NCI-H774 (cell line): ENCODE measurements at regions not wholly inside any gene's neighbourhood (a gene's known extent, or its start where the extent isn't known, plus 50 kb on each side); places are given as distances from the start of the nearest gene placed in this dataset.

ENCODE experiments used
- DNase-seq: peaks from one replicate; lab custom pipeline; 2025; lab: John Stamatoyannopoulos, UW

DNA sequence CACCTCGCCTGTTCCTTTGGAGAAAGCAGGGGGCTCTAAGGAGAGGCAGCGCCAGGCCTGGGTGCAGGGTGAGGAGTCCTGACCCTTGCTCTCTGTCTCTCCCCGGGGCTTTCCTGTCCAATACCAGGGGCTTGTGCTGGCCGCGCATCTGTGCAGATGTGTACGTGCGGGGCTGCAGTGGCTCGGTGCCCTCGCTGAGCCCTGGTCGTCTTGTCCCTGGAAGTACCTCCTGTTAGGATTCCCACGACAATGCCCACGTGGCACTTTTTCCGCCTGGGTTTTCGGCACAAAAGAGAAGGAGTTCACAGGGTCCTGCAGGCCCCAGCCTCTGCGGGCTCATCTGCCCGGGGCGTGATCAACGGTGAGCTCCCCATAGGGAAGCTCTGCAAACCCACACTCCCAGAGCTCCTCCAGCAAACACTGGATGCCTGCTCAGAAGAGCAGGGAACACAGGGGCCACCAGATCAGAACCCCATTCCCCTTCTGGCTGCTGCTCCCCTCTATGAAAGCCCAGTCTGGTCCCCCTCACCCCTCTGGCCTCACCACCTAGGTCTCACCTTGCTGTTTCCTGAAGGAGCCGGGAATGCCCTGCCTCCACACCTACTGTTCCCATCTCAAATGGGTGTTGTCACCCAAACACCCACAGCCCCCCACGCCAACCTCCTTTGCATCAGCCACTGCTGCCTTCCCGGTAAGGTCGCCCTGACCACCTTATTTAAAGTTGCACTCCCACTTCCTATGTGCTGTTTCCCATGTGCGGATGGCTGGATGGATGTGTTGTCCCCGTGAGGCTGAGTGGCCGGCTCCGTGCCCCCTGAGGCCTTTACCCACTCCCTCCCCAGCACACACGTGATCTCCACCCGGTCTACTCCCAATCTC lies 62.6 kb upstream of the PRR20G start:
- no peak for DNase-seq

DNA sequence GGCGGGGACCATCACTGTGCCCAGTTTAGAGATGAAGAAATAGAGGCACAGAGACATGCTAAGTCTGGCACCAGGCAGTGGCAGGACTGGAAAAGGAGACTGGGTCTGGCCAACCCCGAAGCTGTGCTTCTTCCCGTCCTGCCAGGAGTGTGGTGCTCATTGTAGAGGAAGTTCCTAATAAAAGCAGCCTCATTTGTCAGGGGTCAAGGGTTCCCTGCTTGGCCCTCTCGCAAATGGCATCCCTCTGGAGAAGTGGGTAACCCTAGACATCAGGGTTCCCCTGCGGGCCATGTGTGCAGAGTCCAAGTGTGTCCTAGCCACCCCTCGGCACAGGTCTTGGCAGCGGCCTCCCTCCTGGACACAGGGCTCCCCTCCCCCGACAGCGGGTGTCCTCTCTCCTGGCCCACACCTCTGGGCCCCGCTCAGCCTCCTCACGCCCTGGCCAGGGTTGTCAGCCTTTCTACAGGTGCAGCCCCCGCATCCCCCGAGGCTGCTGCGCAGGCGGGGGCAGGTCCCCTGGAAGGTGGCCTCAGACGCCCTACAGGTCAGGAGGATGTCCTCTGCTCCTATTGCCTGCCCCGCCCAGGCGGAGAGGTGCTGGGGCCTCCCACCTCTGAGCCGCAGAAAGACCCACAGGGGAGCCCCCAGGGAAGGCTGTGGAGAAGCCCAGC lies 61.8 kb upstream of the PRR20G start:
- DNase-seq: no peak

DNA sequence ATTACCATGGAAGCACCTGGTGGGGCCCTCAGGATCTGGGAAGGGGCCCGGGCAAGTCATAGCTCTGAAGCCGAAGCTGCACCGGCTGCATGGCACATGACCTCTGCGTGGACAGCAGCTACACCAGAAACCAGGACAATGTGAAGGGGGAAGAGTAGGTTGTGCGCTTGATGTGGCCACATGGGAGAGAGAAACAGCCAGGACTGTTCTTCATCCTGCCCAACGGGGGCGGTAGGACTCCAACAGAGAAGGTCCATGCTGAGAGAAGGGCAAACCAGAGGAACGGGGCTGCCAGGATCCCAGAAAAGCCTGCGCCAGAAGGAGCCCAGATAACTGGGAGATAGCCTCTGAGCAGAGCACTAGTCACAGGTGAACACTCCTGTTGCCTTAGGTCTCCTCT lies 54.9 kb upstream of the PRR20G start:
- DNase-seq: no peak

DNA sequence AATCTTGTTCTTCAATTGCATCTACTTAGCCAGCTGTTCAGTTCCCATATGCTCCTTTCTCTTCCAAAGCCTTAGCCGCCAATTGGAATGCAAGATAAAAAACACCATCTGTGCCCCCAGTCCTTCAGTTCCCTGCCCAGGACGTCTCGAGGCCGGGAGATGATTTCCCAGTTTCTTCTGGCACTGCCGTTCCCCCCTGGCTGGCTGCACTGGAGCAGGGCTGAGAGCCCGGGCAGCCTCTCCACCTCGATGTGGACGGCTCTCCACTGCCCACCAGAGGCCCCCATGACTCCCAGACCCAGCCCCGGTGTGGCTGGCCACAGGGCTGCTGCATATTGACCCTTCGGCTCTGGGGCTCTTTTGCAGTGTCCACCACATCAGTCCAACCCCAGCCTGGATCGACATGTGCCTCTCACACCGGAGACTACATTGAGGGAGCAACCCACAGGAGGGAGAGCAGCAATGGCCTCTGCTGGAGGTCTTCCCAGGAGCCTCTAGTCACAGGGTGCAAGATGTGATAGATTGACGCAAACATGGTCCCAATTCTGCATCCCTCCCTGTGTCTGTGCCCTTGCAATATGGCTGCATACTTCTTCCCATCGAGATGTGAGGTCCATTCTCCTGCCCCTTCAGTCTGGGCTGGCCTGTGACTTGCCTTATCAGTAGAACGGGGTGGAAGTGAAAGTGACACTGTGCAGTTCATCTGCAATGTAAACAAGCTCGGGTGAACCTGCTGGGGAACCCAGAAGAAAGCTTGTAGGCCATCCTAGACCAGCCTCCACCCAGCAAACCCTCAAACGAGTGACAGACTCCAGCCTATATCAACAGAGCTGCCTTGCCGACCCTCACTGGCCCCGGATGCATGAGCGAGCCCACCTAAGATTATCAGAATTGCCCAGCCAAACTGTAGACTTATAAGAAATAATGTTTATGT lies 52.3 kb upstream of the PRR20G start:
- DNase-seq: no peak

DNA sequence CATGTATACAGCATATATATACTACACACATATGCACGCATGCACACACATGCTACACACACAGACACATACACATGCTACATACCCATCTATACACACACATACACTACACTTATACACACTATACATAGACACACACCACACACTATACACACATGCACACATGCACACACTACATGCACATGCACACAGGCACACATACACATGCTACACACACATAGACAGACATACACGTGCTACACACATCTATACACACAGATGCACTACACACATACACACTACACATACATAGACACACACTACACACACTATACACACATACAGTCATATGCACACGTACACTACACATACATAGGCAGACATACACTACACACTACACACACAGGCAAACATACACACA lies 51.2 kb upstream of the PRR20G start:
- no peak for DNase-seq

DNA sequence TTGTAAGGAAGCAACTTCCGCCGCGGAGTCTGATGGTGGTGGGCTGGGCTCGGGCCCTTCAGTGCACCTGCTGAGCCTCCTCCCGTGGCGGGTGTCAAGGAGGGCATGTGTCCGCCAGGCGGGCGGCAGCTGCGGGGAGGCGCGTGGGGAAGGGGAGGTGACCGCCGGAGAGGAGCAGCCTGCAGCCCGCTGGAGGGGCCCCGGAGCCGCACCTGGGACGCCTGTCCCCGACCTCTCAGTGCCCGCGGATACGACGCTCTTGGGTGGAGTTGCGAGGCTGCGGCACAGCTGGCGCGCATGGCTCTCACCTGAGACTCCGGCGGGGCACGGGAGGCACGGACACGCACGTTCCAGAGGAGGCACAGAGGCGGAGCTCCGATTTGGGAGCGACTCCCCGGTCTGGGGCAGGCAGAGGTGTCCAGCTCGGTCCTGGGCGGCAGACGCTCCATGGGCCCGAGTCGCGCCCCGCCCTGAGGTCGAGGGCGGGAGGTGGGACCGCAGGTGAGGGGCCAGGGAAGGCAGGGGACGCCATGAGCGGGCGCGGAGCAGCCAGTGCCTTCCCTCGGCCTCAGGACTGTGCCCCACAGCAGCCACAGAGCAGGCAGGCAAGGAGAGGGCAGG lies 50.2 kb upstream of the PRR20G start:
- no peak for DNase-seq
